GM23338 (cell line): ENCODE measurements at regions not wholly inside any gene's neighbourhood (a gene's known extent, or its start where the extent isn't known, plus 50 kb on each side); places are given as distances from the start of the nearest gene placed in this dataset.

Source experiments
- CREB1 ChIP-seq: fragments of 250-450 bp; sonication (Bioruptor Pico); IDR thresholded peaks from 2 replicates; pipeline ENCODE4 v1.5.0; 2020; ENCODE audit warnings: low read depth, mild to moderate bottlenecking, moderate library complexity
- CTCF ChIP-seq, 2 experiments: fragments of 200-600 bp in 1 of 2; sonication (generic) in 1 of 2; conservative IDR thresholded peaks; 2 replicates each; pipeline versions ENCODE4 v1.5.1 to v1.6.1; 2016 to 2017; ENCODE audit warnings: antibody characterized with exemption in 2 of 2, low read depth in 2 of 2, mild to moderate bottlenecking in 2 of 2, moderate library complexity in 1 of 2
- EZH2 ChIP-seq: fragments of 200-600 bp; sonication (generic); IDR thresholded peaks from one replicate; pipeline ENCODE4 v1.8.0; 2017; ENCODE audit warnings: antibody characterized with exemption, mild to moderate bottlenecking, low read depth; ENCODE audit not compliant: unreplicated experiment
- EZH2phosphoT487 ChIP-seq: fragments of 200-600 bp; sonication (generic); IDR thresholded peaks from one replicate; pipeline ENCODE4 v1.8.1; 2018; ENCODE audit warnings: antibody characterized with exemption; ENCODE audit not compliant: unreplicated experiment
- JUNB ChIP-seq: IDR thresholded peaks from one replicate; pipeline ENCODE4 v1.6.1; 2016; ENCODE audit warnings: antibody characterized with exemption; ENCODE audit not compliant: unreplicated experiment
- NANOG ChIP-seq: IDR thresholded peaks from 2 replicates; pipeline ENCODE4 v1.6.1; 2016; ENCODE audit warnings: antibody characterized with exemption, borderline replicate concordance
- POLR2AphosphoS5 ChIP-seq: IDR thresholded peaks from 2 replicates; pipeline ENCODE4 v1.6.1; 2016; ENCODE audit warnings: antibody characterized with exemption, low read depth
- STAT1 ChIP-seq: IDR thresholded peaks from one replicate; pipeline ENCODE4 v1.6.1; 2016; ENCODE audit warnings: antibody characterized with exemption; ENCODE audit not compliant: unreplicated experiment
- ZNF331 ChIP-seq: fragments of 250-450 bp; sonication (Bioruptor Pico); IDR thresholded peaks from 2 replicates; pipeline ENCODE4 v1.5.0; 2020; ENCODE audit warnings: low read depth, mild to moderate bottlenecking, moderate library complexity
- TF ChIP-seq, protein P1 (sequence below): IDR thresholded peaks from one replicate; pipeline ENCODE4 v1.6.1; 2018; ENCODE audit warnings: antibody characterized with exemption; ENCODE audit not compliant: unreplicated experiment

DNA sequence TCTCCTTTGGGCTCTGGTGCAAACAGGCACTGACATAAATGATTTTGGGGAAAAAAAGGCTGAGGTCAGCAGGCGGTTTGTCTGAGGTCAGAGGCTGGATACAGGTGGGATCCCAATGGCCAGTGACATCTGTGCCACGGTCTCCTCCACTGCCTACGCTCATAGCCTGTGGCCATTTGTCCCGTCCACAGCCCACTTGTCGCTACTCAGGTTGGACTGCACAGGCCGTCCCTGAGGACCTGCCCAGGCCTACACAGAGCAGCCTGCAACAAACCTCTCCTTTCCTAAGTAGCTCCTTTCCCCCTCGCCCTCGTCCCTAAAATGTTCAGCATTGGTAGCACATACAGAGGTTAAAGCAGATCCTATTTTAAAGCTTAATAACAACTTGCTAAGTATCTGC is 150.7 kb downstream of the ZBTB18 start:
- no peak for TF ChIP-seq CTCF (conservative IDR thresholded peaks at IDR 0.05; ENCODE audit: low read depth in 2 of 2)
- no peak for TF ChIP-seq JUNB
- TF ChIP-seq POLR2AphosphoS5 = no peak
- TF ChIP-seq, protein P1, sequence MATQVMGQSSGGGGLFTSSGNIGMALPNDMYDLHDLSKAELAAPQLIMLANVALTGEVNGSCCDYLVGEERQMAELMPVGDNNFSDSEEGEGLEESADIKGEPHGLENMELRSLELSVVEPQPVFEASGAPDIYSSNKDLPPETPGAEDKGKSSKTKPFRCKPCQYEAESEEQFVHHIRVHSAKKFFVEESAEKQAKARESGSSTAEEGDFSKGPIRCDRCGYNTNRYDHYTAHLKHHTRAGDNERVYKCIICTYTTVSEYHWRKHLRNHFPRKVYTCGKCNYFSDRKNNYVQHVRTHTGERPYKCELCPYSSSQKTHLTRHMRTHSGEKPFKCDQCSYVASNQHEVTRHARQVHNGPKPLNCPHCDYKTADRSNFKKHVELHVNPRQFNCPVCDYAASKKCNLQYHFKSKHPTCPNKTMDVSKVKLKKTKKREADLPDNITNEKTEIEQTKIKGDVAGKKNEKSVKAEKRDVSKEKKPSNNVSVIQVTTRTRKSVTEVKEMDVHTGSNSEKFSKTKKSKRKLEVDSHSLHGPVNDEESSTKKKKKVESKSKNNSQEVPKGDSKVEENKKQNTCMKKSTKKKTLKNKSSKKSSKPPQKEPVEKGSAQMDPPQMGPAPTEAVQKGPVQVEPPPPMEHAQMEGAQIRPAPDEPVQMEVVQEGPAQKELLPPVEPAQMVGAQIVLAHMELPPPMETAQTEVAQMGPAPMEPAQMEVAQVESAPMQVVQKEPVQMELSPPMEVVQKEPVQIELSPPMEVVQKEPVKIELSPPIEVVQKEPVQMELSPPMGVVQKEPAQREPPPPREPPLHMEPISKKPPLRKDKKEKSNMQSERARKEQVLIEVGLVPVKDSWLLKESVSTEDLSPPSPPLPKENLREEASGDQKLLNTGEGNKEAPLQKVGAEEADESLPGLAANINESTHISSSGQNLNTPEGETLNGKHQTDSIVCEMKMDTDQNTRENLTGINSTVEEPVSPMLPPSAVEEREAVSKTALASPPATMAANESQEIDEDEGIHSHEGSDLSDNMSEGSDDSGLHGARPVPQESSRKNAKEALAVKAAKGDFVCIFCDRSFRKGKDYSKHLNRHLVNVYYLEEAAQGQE = no peak
- TF ChIP-seq EZH2 = no peak
- no peak for TF ChIP-seq STAT1
- TF ChIP-seq NANOG = no peak
- no peak for TF ChIP-seq EZH2phosphoT487
- TF ChIP-seq CREB1 (CRISPR knock-in tag) = no peak
- no peak for TF ChIP-seq ZNF331 (CRISPR knock-in tag)
